ENCODE measurements at regions not wholly inside any gene's neighbourhood (a gene's known extent, or its start where the extent isn't known, plus 50 kb on each side); places are given as distances from the start of the nearest gene placed in this dataset.

DNA sequence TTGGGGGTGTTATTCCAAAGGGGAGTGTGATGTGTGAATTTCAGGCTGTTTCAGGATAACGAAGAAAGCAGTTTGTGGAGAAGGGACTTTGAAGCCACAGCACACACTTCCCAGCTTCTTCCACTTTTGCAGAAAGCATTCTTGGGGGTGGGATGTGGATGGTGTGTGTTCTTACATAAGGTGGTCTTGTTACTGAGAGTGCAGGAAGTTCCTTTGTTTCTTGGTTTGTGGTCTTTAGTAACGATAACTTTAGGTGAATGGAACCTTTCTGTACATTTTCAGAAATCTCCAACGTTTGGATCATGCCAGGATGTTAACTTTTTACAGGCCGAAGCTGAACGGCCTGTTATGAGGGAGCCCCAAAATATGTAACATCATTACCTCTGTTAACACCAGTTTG lies 251.8 kb downstream of the KCNRG start:
- no peak for TF ChIP-seq CTCF (IDR thresholded peaks at IDR 0.05)
- Mint-ChIP-seq H3K27ac (no peak overlapping the region), H3K4me1 (ENCODE audit: low read depth) (no peaks in the 10 kb centered on the region), H3K9me3 (no peaks in the 10 kb centered on the region), H3K4me3 (no peak overlapping the region), H3K27me3 (peaks cover 5% of the 10 kb centered on the region), H3K36me3 (ENCODE audit: low read depth) (no peaks in the 10 kb centered on the region)
- ChIA-PET POLR2A (no interaction called here), CTCF (no interaction called here)
- intact Hi-C loops (cut with micrococcal nuclease) = no loop called here
- DNase-seq = no peak
- ATAC-seq = no peak

- no peak overlapping the region for H3K27ac Mint-ChIP-seq
- DNase-seq = no peak
Measured at GRCh38 chr13:50267917-50268316, 252.7 kb downstream of the KCNRG start.

DNA sequence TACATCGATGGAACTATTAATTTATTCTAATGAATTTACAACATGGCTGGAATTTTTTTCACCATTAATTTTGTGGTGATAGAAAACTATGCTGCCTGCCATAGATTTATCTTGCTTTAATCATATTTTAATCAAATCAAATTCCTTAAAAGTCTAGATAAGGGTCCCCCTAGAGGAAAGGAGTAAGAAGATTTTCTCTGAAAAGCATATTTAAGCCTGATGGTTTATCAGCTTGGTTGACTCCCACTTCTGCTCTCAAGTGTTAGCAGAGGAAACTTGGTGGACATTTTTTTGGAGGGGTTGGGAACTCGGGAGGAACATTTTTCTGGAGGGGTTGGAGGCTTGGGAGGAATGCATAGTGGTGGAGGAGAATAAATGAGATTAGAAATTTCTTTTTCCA lies 253.3 kb downstream of the KCNRG start:
- Mint-ChIP-seq H3K27ac (no peak overlapping the region), H3K27me3 (peaks cover 5% of the 10 kb centered on the region), H3K9me3 (no peaks in the 10 kb centered on the region), H3K36me3 (ENCODE audit: low read depth) (no peaks in the 10 kb centered on the region), H3K4me3 (no peak overlapping the region), H3K4me1 (ENCODE audit: low read depth) (no peaks in the 10 kb centered on the region)
- no peak for TF ChIP-seq CTCF (IDR thresholded peaks at IDR 0.05)
- ChIA-PET CTCF (no interaction called here), POLR2A (no interaction called here)
- ATAC-seq = no peak
- intact Hi-C loops (cut with micrococcal nuclease) = no loop called here
- no peak for DNase-seq

More at GRCh38 chr13:50267917-50268316, 252.7 kb downstream of the KCNRG start:
- intact Hi-C loops (cut with micrococcal nuclease) = no loop called here
- no peak for ATAC-seq
- Mint-ChIP-seq H3K27me3 (peaks cover 5% of the 10 kb centered on the region), H3K4me1 (ENCODE audit: low read depth) (no peaks in the 10 kb centered on the region), H3K4me3 (no peak overlapping the region), H3K9me3 (no peaks in the 10 kb centered on the region), H3K36me3 (ENCODE audit: low read depth) (no peaks in the 10 kb centered on the region)
- ChIA-PET CTCF (no interaction called here), POLR2A (no interaction called here)
- TF ChIP-seq CTCF (IDR thresholded peaks at IDR 0.05) = no peak

- TF ChIP-seq CTCF (IDR thresholded peaks at IDR 0.05) = no peak
- DNase-seq = no peak
- H3K36me3 Mint-ChIP-seq (ENCODE audit: low read depth) = no peaks in the 10 kb centered on the region
- peaks cover 4% of the 10 kb centered on the region for H3K9me3 Mint-ChIP-seq
- ChIA-PET POLR2A (interaction anchor here (0.5 kb wide), 1 partner anchor 92 kb away, joined by 3 read pairs; no protein-coding TSS in a partner anchor), CTCF (interaction anchor here (0.9 to 1.0 kb wide), 3 partner anchors 10 to 298 kb away, joined by 3 to 4 read pairs (median 3); no protein-coding TSS in a partner anchor)
- H3K27ac Mint-ChIP-seq = no peak overlapping the region
- no peaks in the 10 kb centered on the region for H3K4me1 Mint-ChIP-seq (ENCODE audit: low read depth)
- intact Hi-C loops (cut with micrococcal nuclease) = no loop called here
- no peak for ATAC-seq
- no peak overlapping the region for H3K4me3 Mint-ChIP-seq
- H3K27me3 Mint-ChIP-seq = peaks cover 5% of the 10 kb centered on the region
Measured at GRCh38 chr13:50274181-50274580, 258.9 kb downstream of the KCNRG start.

- H3K27ac Mint-ChIP-seq = no peak overlapping the region
- ChIA-PET POLR2A (no interaction called here), CTCF (interaction anchor here (1.2 kb wide), 1 partner anchor 14 kb away, joined by 3 read pairs; no protein-coding TSS in a partner anchor)
- intact Hi-C loops (cut with micrococcal nuclease) = no loop called here
- peaks cover 4% of the 10 kb centered on the region for H3K27me3 Mint-ChIP-seq
- peaks cover 4% of the 10 kb centered on the region for H3K9me3 Mint-ChIP-seq
- peak; percentile 5 for DNase-seq
- H3K4me1 Mint-ChIP-seq (ENCODE audit: low read depth) = no peaks in the 10 kb centered on the region
- H3K36me3 Mint-ChIP-seq (ENCODE audit: low read depth) = no peaks in the 10 kb centered on the region
- no peak for TF ChIP-seq CTCF (IDR thresholded peaks at IDR 0.05)
- no peak overlapping the region for H3K4me3 Mint-ChIP-seq
- ATAC-seq = peak; percentile 64
Measured at GRCh38 chr13:50275392-50276063, 260.3 kb downstream of the KCNRG start.
